GM21737 (cell line): ENCODE measurements at regions not wholly inside any gene's neighbourhood (a gene's known extent, or its start where the extent isn't known, plus 50 kb on each side); places are given as distances from the start of the nearest gene placed in this dataset.

Experiments used
- ATAC-seq: cut with Tn5 transposase; IDR thresholded peaks from one replicate; pipeline ENCODE4 v1.9.1; 2021; ENCODE audit warnings: mild to moderate bottlenecking, moderate library complexity; ENCODE audit not compliant: unreplicated experiment

DNA sequence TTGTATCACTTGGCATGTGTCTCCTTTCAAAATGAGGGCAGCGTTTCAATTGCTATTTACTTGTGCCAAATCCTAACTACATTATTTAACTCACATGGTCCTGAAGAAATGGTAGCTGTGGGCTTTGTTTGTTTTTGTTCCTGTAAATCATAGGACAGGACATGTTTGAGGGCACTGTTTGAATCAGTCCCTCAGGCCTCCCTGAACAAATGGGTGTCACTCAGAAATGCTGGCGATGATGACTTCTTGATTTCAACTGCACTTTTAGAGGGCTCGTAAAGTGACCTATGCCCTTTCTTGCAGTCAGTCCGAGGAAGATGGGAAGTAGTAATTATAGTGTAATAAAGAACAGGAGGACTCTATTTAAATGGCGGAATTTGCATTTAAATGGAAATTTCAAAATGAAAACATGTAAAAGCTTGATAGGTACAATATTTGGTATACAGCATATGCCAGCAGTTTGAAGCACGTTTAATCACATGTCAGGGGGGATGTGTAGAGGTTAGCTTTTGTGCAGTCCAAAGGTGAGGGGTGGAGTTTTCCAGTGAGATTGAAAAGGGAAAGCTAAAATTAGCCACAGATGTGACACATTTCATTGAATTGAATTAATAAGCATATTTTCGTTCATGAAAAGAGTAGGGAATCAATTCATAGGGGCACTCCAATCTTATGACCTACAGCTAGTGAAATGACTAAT lies 1958.7 kb upstream of the IGFBP7 start:
- no peak for ATAC-seq

DNA sequence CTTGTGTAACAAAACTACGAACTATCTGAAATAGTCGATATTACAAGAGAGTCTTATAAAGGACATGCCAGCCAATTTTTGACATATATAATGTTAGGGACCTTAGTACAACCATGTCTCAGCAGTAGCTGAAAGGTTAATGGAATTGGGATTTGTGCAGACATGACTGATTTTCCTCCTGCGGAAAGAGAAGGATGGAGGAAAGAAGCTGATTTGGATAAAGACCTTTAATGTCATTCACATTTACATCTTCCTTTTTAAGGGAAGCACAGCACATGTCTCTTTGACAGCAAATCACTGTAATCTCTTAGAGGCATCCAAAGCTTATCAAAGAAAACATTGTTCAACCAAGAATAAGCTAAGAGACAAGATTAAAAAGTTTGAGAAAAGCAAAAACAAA lies 1976.2 kb upstream of the IGFBP7 start:
- ATAC-seq = no peak

DNA sequence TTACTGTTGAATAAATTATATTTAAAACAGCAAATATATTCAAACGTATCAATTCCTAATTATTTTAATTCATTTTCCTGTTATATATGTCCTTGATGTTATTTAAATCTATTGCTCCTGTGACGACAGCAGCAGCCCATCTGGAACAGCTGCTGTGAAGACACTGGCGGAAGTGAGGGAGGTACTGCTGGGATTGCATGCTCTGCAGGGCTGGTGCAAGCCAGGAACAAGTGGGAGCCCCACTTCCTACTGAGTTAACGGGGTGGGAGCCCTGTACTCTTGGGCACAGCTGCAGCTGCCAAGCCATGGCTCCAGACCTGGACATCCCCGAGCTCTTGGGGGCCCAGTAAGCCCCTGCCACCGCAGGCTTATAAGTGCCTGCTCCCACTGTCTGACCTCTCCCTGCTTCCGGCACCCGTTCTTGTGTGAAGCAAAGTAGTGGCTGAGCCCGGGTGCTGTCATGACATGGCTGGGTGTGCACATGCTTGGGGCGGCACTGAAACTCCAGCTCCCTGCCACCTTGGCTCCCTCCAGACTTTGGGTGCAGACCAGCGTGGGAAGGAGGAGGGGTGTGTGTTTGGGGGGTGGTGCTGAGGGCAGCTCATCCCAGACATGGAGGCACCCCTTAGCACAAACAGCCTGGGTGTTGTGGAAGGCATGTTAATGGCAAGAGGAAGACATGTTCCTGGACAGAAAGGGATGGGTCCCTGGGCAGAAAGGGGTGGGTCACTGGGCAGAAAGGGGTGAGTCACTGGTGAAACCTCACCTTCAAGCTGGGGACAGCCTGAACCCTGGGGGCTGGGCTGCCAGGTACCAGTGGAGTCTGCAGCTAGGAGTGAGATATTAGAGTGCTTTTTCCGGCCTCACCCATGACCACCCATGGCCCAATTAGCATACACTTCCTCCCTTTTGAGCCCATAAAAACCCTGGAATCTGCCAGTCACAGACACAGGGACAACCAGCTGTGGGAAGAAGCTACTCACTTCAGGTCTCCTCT lies 1981.3 kb upstream of the IGFBP7 start:
- ATAC-seq = no peak

- no peak for ATAC-seq
Observed at GRCh38 chr4:59094505-59094904, 1984.3 kb upstream of the IGFBP7 start.

- ATAC-seq = no peak
Observed at GRCh38 chr4:59102311-59102710, 1992.1 kb upstream of the IGFBP7 start.

GRCh38 chr4:59120287-59120814 lies 2010.2 kb upstream of the IGFBP7 start:
- ATAC-seq = no peak

- no peak for ATAC-seq
Observed at GRCh38 chr4:59122626-59123025, 2012.4 kb upstream of the IGFBP7 start.

DNA sequence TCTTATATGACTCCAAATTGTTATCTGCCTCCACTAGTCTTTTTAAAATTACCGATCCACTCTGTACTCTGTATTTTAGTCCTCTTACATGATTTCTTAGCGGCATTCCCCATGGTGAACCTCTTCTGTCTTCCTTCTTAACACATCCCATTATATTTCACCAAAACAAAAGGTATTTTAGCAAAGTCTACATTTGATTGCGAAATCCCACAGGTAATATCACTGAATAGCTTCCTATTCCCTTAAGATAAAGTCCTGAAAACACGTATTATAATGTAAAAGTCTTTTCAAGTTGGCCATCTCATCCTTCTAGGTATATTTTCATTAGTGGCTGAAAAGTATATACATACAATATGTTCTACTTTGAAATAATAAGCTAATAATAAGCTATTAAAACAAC lies 2016.0 kb upstream of the IGFBP7 start:
- no peak for ATAC-seq

DNA sequence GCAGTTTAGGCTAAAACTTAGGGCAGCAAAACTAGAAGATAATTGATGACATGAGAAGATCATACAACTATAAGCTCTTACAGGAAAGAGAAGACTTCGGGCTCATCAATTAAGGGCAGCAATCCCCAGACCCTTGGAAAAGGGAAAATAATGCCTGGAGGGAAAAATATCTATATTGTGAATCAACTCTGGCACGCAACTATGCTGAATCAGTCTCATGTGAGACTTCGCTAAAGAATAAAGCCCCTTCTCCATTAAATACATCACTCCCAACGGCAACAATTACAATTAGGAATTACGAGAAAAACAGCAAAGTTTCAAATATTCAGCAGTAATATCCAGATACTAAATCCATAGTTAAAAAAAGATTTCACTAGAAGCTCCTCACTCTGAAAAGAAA lies 2016.8 kb upstream of the IGFBP7 start:
- no peak for ATAC-seq

DNA sequence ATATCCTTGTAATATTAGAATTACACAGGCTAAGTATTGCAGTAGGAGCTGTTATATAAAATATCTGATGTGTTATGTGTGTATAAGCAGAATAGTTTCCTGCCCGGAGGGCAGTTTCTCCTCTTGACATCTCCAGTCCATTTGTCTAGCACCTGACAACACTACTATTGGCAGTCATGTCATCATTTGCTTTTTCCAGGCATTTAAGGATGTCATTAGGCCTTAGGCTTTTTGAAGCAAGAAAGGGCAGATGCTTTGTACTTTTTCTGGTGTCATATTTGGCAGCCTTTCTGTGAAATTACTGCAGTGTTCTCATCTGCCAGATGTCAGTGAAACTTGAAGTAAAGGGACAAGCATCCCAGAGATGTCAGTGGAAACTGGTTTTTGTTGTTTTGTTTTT lies 2017.6 kb upstream of the IGFBP7 start:
- ATAC-seq = no peak

GRCh38 chr4:59135248-59135985 lies 2025.2 kb upstream of the IGFBP7 start:
- ATAC-seq = no peak

- ATAC-seq = no peak
Observed at GRCh38 chr4:59161249-59161648, 2038.9 kb upstream of the ADGRL3 start.

DNA sequence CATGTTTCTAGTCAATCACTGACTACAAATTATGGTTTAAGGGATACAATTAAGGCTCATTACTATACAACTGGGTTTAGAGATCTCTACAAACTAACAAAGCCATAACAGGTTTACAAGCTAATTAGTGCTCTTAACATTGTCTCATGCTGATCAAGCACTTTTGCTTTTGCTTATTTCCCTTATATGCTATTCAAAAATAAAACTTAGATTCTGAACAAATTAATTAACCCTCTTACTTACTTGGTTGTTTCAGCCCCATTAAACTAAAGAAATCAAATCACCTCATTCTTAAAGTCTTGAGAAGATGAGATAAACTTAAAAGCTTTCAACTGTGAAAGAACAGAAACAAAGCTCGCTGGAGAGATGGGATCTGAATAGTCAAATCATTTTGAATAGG lies 2024.5 kb upstream of the ADGRL3 start:
- no peak for ATAC-seq

GRCh38 chr4:59179372-59179771 lies 2020.8 kb upstream of the ADGRL3 start:
- no peak for ATAC-seq

DNA sequence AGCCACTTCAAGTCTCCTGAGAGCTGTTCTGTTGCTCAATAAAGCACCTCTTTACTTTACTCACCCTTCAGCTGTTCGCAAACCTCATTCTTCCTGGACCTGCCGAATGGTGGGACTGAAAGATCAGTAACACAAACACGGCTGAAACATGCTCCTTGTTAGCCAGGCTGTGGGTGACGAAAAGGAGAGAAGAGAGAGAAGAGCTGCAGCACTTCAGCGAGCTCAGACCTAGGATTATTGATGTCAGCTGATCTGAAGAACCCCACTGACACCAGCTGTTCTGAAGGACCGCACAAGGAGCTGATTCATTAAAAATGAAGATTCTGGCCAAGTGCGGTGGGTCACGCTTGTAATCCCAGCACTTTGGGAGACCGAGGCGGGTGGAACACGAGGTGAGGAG lies 2020.0 kb upstream of the ADGRL3 start:
- no peak for ATAC-seq

GRCh38 chr4:59180969-59181368 lies 2019.2 kb upstream of the ADGRL3 start:
- ATAC-seq = no peak

DNA sequence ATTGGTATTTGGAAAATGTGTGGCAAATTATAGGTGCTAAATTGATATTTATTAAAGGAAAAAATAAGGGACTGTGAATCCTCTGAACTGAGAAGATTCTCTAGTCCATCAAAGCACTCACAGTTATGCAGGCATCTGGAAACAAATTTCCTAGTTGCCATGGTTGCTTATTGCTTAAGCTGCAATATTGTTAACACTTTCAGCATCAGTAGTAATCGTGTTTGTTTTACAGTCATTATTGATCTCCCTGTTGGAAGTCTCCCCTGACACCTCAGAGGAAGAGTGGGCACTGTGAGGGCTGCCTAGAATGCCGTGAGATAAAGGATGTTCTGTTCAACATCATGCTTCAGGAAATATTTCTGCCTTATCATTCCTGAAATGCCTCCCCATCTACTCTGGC lies 2004.3 kb upstream of the ADGRL3 start:
- ATAC-seq = no peak

DNA sequence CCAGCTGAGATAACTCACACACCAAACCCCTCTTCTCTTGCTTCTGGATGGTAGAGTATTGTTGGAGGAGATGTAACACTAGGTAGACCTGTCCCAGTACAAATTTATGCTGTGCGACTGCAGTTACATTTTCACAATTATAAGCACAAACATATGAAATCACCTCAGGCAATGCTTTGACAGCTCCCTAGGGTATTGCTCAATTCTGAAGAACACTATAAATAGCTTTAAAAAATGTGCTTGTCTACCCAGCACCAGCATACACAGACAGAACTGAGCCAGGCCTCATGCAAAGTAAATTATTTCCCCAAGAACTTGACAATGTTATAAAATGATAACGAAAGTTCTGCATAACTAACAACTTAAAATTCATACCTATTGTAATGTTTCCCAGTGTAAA lies 1999.1 kb upstream of the ADGRL3 start:
- ATAC-seq = no peak

- no peak for ATAC-seq
Observed at GRCh38 chr4:59217910-59218631, 1982.1 kb upstream of the ADGRL3 start.

DNA sequence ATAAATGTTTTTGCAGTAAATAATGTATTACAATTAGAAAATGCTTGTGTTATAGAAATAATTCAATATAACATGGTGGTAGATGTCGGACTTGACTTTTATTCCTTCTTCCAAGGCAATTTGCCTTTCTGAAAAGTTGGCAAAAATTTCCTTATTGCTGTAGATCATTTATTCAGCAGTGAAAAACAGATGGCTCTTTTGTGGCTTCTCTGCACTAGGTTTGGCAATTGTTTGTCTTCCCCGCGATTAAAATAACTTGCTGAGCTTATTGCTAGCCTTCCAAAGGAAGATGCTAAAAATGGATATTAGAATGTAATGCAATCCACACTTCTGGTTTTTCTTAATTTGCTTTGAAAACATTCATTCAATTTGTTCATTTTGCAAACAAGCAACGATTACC lies 1977.9 kb upstream of the ADGRL3 start:
- no peak for ATAC-seq
